Uterus (tissue), 2 donors: ENCODE measurements at regions not wholly inside any gene's neighbourhood (a gene's known extent, or its start where the extent isn't known, plus 50 kb on each side); places are given as distances from the start of the nearest gene placed in this dataset.

Source experiments
- POLR2A ChIP-seq, 2 donors: fragments of 450-650 bp; IDR thresholded peaks; one replicate each; pipeline ENCODE4 v1.6.1; 2016; ENCODE audit warnings: antibody characterized with exemption in 2 of 2, mild to moderate bottlenecking in 1 of 2, moderate library complexity in 1 of 2
- TF ChIP-seq, protein P1 (sequence below), 4 experiments: fragments of 200-600 bp in 2 of 4; fragments of 450-650 bp in 2 of 4; sonication (generic) in 2 of 4; IDR thresholded peaks; one replicate each; pipeline ENCODE4 v1.5.1; 2016 to 2019; ENCODE audit warnings: antibody characterized with exemption in 4 of 4, mild to moderate bottlenecking in 2 of 4, moderate library complexity in 1 of 4

DNA sequence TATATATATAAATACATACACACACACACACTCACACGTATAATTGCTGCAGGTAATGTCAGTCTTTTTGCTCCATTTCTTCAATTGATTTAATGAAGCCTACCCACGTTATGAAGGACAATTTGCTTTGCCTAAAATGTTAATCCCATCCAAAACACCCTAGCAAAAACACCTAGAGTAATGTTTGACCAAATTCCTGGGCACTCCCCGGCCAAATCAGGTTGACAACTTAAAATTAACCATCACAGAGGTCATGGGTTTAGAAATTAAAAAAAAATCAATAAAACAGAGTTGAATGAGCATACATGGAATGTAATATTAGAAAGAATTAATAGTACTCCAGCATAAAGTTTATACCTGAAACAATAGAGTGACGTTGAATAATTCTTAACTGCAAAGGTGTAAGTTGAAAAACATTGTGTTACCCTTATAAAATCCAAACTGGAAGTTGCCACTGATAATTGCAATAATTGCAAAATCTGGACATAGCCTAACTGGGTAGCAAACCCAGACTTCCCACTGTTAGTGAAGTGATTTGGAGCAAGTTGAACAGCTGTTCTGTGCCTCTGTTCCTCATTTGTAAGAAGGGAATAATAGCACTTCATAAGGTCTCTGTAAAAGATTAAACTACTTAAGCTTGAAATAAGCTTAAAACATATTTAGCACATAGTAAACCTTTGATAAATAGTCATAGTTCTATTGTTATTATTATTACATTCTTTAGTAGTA is 2120.5 kb downstream of the PCDH7 start:
- TF ChIP-seq, protein P1, sequence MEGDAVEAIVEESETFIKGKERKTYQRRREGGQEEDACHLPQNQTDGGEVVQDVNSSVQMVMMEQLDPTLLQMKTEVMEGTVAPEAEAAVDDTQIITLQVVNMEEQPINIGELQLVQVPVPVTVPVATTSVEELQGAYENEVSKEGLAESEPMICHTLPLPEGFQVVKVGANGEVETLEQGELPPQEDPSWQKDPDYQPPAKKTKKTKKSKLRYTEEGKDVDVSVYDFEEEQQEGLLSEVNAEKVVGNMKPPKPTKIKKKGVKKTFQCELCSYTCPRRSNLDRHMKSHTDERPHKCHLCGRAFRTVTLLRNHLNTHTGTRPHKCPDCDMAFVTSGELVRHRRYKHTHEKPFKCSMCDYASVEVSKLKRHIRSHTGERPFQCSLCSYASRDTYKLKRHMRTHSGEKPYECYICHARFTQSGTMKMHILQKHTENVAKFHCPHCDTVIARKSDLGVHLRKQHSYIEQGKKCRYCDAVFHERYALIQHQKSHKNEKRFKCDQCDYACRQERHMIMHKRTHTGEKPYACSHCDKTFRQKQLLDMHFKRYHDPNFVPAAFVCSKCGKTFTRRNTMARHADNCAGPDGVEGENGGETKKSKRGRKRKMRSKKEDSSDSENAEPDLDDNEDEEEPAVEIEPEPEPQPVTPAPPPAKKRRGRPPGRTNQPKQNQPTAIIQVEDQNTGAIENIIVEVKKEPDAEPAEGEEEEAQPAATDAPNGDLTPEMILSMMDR (IDR thresholded peaks at IDR 0.05), result no peak
- TF ChIP-seq POLR2A (IDR thresholded peaks at IDR 0.05), result no peak
